Spleen (tissue), 11 donors: ENCODE measurements at regions not wholly inside any gene's neighbourhood (a gene's known extent, or its start where the extent isn't known, plus 50 kb on each side); places are given as distances from the start of the nearest gene placed in this dataset.
"Not testable (repeated sequence)": the region's sequence is repeated elsewhere in the genome, so short reads cannot be mapped to it uniquely, and the experiment has no call there.

Experiments used
- DNase-seq: peaks from one replicate; pipeline ENCODE4 v3.0.0-alpha.2; 2020
- H3K27ac ChIP-seq, 8 donors: fragments of 200-600 bp; sonication (generic) in 7 of 8; 1 replicate in 4 of 8; 2 replicates in 4 of 8; pipeline versions ENCODE4 v1.5.0 to v1.8.0; 2016 to 2021; ENCODE audit warnings: inconsistent platforms in 4 of 8, mild to moderate bottlenecking in 4 of 8, moderate library complexity in 1 of 8
- H3K27me3 ChIP-seq, 7 donors: fragments of 200-600 bp; sonication (generic) in 6 of 7; replicated peaks in 1 of 7; 1 replicate in 4 of 7; 2 replicates in 3 of 7; pipeline versions ENCODE4 v1.5.0 to v1.8.0; 2016 to 2021; ENCODE audit warnings: inconsistent platforms in 3 of 7, mild to moderate bottlenecking in 1 of 7
- H3K36me3 ChIP-seq, 6 donors: fragments of 200-600 bp; sonication (generic) in 5 of 6; 1 replicate in 4 of 6; 2 replicates in 2 of 6; pipeline versions ENCODE4 v1.5.0 to v1.8.0; 2016 to 2021; ENCODE audit warnings: inconsistent platforms in 2 of 6
- H3K4me1 ChIP-seq, 6 donors: fragments of 200-600 bp; sonication (generic) in 5 of 6; 1 replicate in 3 of 6; 2 replicates in 3 of 6; pipeline versions ENCODE4 v1.5.0 to v1.8.0; 2016 to 2021; ENCODE audit warnings: inconsistent platforms in 3 of 6
- H3K4me3 ChIP-seq, 8 donors: fragments of 200-600 bp; sonication (generic) in 7 of 8; 1 replicate in 4 of 8; 2 replicates in 4 of 8; pipeline versions ENCODE4 v1.5.0 to v1.8.0; 2016 to 2021; ENCODE audit warnings: inconsistent platforms in 4 of 8, mild to moderate bottlenecking in 4 of 8, moderate library complexity in 2 of 8
- H3K9me3 ChIP-seq, 8 donors: fragments of 200-600 bp; sonication (generic) in 7 of 8; 1 replicate in 4 of 8; 2 replicates in 4 of 8; pipeline versions ENCODE4 v1.5.0 to v1.8.0; 2016 to 2021; ENCODE audit warnings: inconsistent platforms in 4 of 8
- CTCF ChIP-seq, 11 experiments: fragments of 200-600 bp in 7 of 11; fragments of 450-650 bp in 4 of 11; sonication (generic) in 4 of 11; IDR thresholded peaks in 8 of 11; conservative IDR thresholded peaks in 3 of 11; 1 replicate in 7 of 11; 2 replicates in 4 of 11; pipeline versions ENCODE4 v1.4.0 to v1.8.0; 2016 to 2021; ENCODE audit warnings: antibody characterized with exemption in 11 of 11, inconsistent platforms in 4 of 11, mild to moderate bottlenecking in 1 of 11
- POLR2A ChIP-seq, 3 donors: fragments of 450-650 bp; IDR thresholded peaks; one replicate each; pipeline ENCODE4 v1.5.1; 2017; ENCODE audit warnings: antibody characterized with exemption in 3 of 3, mild to moderate bottlenecking in 1 of 3
- POLR2AphosphoS5 ChIP-seq, 3 donors: sonication (generic); formaldehyde crosslinking; IDR thresholded peaks; one replicate each; pipeline ENCODE4 v1.5.1; 2017; ENCODE audit warnings: antibody characterized with exemption in 3 of 3
- WGBS, 5 donors: extraction: QIAGEN DNeasy Blood & Tissue Kit in 3 of 5; methylation state at CpG; one replicate each; pipeline versions ENCODE4 v1.1.5 to v1.1.7; 2013 to 2018; 5-methylcytosine and 5-hydroxymethylcytosine counted together
- intact Hi-C: fragments of 100-400 bp; cut with DNase I; formaldehyde crosslinking; loops from one replicate; pipeline ENCODE4 v1.15.0; 2023; ENCODE audit warnings: low total_unique reads
- donor health status: healthy with polysubstance abuse.
- donor health status: DM: no; HTN: no; CAD: no; lungs with moderate emphysema.
- donor health status: DM: no; HTN: no; CAD: no.
- donor health status: Bipolar disorder and iron deficiency.
- donor health status: healthy.
- donor health status: DM: no; HTN: no; CAD: no.
- donor health status: DM: yes; HTN: yes; CAD: no.

DNA sequence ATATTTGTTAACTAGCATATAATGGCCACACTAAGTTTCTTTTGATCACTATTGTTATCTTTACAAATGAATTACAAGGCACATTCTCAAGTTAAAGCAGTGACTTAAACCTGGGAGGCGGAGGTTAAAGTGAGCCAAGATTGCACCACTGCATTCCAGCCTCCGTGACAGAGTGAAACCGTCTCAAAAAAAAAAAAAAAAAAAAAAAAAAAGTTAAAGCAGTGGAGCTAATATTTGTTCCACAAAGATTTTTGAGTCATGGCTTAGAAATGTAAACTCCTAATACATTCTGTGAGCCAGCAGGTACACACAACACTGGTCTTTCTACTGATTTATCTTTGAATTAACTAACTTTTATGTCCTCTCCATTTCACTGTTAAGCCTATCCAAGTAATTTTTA lies 221.7 kb upstream of the HTR1E start:
- TF ChIP-seq POLR2AphosphoS5 (IDR thresholded peaks at IDR 0.05) (no peak), CTCF (IDR thresholded peaks at IDR 0.05 in 8 of 11, conservative IDR thresholded peaks at IDR 0.05 in 3 of 11) (no peak), POLR2A (IDR thresholded peaks at IDR 0.05) (no peak)
- Histone ChIP-seq H3K36me3 (no peaks in the 10 kb centered on the region), H3K4me1 (no peaks in the 10 kb centered on the region), H3K4me3 (no peak overlapping the region), H3K27me3 (no peaks in the 10 kb centered on the region), H3K9me3 (peaks cover 0 to 7% (median 0%) of the 10 kb centered on the region in 8 donors), H3K27ac (no peak overlapping the region)
- 60 to 74% (median 70%) methylated on average over 3 of the region's 3 CpGs for WGBS, 5 donors
- no peak for DNase-seq
- intact Hi-C loops: no loop called here

DNA sequence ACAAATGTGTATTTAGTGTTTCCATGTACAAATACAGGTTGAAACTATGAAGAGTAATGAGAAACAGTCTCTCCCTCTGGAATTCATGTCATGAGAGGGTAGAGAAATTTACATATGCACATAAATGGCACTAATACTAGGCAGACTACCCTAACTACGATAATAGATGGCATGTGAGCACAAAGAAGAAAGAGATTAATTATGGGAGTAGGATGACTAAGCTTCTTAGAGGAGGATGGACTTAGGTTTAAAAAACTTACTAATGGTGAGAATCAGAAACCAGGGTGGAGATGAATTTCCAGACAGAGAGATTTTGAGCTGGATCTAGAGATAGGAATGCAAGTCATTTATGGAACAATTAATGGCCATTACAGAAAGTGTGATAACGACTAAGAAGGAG lies 225.3 kb upstream of the HTR1E start:
- no peak for DNase-seq
- TF ChIP-seq POLR2A (IDR thresholded peaks at IDR 0.05) (no peak), POLR2AphosphoS5 (IDR thresholded peaks at IDR 0.05) (no peak), CTCF (IDR thresholded peaks at IDR 0.05 in 8 of 11, conservative IDR thresholded peaks at IDR 0.05 in 3 of 11) (no peak)
- Histone ChIP-seq H3K9me3 (no peaks in the 10 kb centered on the region), H3K4me3 (no peak overlapping the region), H3K27ac (no peak overlapping the region), H3K27me3 (no peaks in the 10 kb centered on the region), H3K36me3 (no peaks in the 10 kb centered on the region), H3K4me1 (no peaks in the 10 kb centered on the region)
- intact Hi-C loops: no loop called here
- WGBS, 5 donors: 26 to 50% (median 35%) methylated on average over 2 of the region's 2 CpGs

DNA sequence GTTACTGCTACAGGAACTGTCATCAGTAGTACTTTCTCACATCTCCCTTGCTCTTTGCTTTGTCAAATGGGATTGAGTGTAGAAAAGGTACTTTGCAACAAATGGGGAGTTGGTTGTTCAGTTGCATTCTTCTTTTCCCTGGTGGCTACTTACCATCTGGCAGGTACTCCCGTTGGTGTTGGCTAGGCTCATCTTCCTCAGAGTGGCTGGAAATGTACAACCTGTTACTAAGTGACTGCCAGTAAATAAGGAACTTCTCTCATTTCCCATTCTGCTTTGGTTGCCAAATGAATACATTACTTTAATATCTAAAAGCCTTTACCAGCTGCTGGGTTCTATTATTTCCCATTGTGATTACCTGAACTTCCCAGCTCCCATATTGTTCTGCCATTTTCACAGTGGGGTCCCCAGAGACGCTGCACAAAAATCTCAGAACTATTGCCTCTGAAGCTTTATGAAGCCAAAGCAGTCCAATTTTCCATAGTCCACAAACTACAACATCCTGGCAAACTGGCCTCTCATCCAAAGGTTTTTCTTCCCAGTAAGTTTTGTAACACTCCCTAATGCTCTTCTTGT lies 229.7 kb upstream of the HTR1E start:
- H3K27me3 ChIP-seq: no peaks in the 10 kb centered on the region
- intact Hi-C loops: no loop called here
- H3K27ac ChIP-seq: no peak overlapping the region
- H3K36me3 ChIP-seq: no peaks in the 10 kb centered on the region
- peaks cover 0 to 3% (median 0%) of the 10 kb centered on the region in 8 donors for H3K9me3 ChIP-seq
- no peaks in the 10 kb centered on the region for H3K4me1 ChIP-seq
- TF ChIP-seq CTCF (IDR thresholded peaks at IDR 0.05 in 8 of 11, conservative IDR thresholded peaks at IDR 0.05 in 3 of 11): no peak
- TF ChIP-seq POLR2AphosphoS5 (IDR thresholded peaks at IDR 0.05): no peak
- no peak for TF ChIP-seq POLR2A (IDR thresholded peaks at IDR 0.05)
- no peak for DNase-seq
- no peak overlapping the region for H3K4me3 ChIP-seq
- 35 to 57% (median 47%) methylated on average over 2 of the region's 2 CpGs for WGBS, 5 donors

GRCh38 chr6:86706449-86706848 lies 230.9 kb upstream of the HTR1E start:
- Histone ChIP-seq H3K9me3 (peaks cover 0 to 11% (median 3%) of the 10 kb centered on the region in 8 donors), H3K36me3 (no peaks in the 10 kb centered on the region), H3K4me1 (no peaks in the 10 kb centered on the region), H3K27ac (no peak overlapping the region), H3K4me3 (no peak overlapping the region), H3K27me3 (no peaks in the 10 kb centered on the region)
- DNase-seq: no peak
- TF ChIP-seq CTCF (IDR thresholded peaks at IDR 0.05 in 8 of 11, conservative IDR thresholded peaks at IDR 0.05 in 3 of 11): no peak
- no peak for TF ChIP-seq POLR2AphosphoS5 (IDR thresholded peaks at IDR 0.05)
- no peak for TF ChIP-seq POLR2A (IDR thresholded peaks at IDR 0.05)
- WGBS, 5 donors: 57 to 83% (median 82%) methylated on average over 1 to 4 of the region's 4 CpGs
- intact Hi-C loops: no loop called here

DNA sequence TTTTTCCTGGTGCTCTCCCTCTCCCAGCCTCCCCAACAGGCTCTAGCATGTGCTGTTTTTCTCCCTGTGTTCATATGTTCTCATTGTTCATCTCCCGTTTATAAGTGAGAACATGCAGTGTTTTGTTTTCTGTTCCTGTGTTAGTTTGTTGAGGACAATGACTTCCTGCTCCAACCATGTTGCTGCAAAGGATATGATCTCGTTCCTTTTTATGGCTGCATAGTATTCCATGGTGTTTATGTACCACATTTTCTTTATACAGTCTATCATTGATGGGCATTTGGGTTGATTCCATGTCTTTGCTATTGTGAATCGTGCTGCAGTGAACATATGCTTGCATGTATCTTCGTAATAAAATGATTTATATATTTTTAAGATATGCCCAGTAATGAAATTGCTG lies 236.1 kb upstream of the HTR1E start:
- H3K27ac ChIP-seq, H3K36me3 ChIP-seq, H3K4me3 ChIP-seq, intact Hi-C loops, H3K27me3 ChIP-seq, DNase-seq, H3K4me1 ChIP-seq: not testable (repeated sequence)
- WGBS, 5 donors: 70 to 86% (median 71%) methylated on average over 4 of the region's 4 CpGs
- H3K9me3 ChIP-seq: peaks cover 0 to 15% (median 4%) of the 10 kb centered on the region in 8 donors
